ENCODE measurements at regions not wholly inside any gene's neighbourhood (a gene's known extent, or its start where the extent isn't known, plus 50 kb on each side); places are given as distances from the start of the nearest gene placed in this dataset.

- TF ChIP-seq MGA (IDR thresholded peaks at IDR 0.05) (no peak), CBX1 (IDR thresholded peaks at IDR 0.05; ENCODE audit: low read depth) (no peak), GATA2 (CRISPR knock-in tag; IDR thresholded peaks at IDR 0.05) (no peak), EP400 (IDR thresholded peaks at IDR 0.05) (no peak), ZNF224 (CRISPR knock-in tag; IDR thresholded peaks at IDR 0.05) (no peak), DLX4 (CRISPR knock-in tag; IDR thresholded peaks at IDR 0.05) (no peak), DIDO1 (tag; IDR thresholded peaks at IDR 0.05; ENCODE audit: low read depth) (no peak), LARP7 (IDR thresholded peaks at IDR 0.05) (no peak), HMG20A (CRISPR knock-in tag; conservative IDR thresholded peaks at IDR 0.05) (no peak)
Measured at GRCh38 chr2:186399082-186399644, 86.9 kb upstream of the ZC3H15 start (continued).
